ENCODE measurements at regions not wholly inside any gene's neighbourhood (a gene's known extent, or its start where the extent isn't known, plus 50 kb on each side); places are given as distances from the start of the nearest gene placed in this dataset.

GRCh38 chr7:114084002-114084471, 165.2 kb upstream of the PPP1R3A start:
- H3K4me3 ChIP-seq (replicated peaks in 1 of 3; ENCODE audit: low read depth in 2 of 3, low read length in 3 of 3) = peak overlapping the region in 1 of 3 experiments; percentile 78
- peak overlapping the region; percentile 65 for H2AFZ ChIP-seq (ENCODE audit: insufficient read depth, low read depth, low read length, poor library complexity, severe bottlenecking)
- H3K27ac ChIP-seq (ENCODE audit: low read depth in 1 of 2, low read length in 2 of 2) = no peak overlapping the region
- Mint-ChIP-seq H3K9me3 (peaks cover 0 to 35% (median 12%) of the 10 kb centered on the region in 7 donors), H3K27ac (no peak overlapping the region), H3K36me3 (peaks cover 6 to 27% of the 10 kb centered on the region in 2 donors), H3K4me3 (peak overlapping the region; percentile 75 to 92), H3K27me3 (ENCODE audit: low read depth in 3 of 3) (peaks cover 87 to 91% (median 88%) of the 10 kb centered on the region in 3 donors), H3K4me1 (peaks cover 51% of the 10 kb centered on the region)
- H4K20me1 ChIP-seq (ENCODE audit: insufficient read depth, low read length) = no peaks in the 10 kb centered on the region
- H3K4me1 ChIP-seq (ENCODE audit: control insufficient read depth in 1 of 2, insufficient read depth in 2 of 2, low read length in 2 of 2) = peaks cover 50 to 54% of the 10 kb centered on the region in 2 donors
- WGBS (ENCODE audit: insufficient coverage) = 0% methylated on average over 3 of the region's 11 CpGs
- no peaks in the 10 kb centered on the region for H3K36me3 ChIP-seq (replicated peaks in 1 of 2; ENCODE audit: control insufficient read depth in 1 of 2, insufficient read depth in 2 of 2, low read length in 2 of 2)
- DNase-seq = no peak
- peaks cover 88 to 96% of the 10 kb centered on the region in 2 donors for H3K27me3 ChIP-seq (ENCODE audit: control insufficient read depth in 2 of 2, insufficient read depth in 2 of 2, low read length in 2 of 2)
- peaks cover 3 to 34% of the 10 kb centered on the region in 2 donors for H3K9me3 ChIP-seq (replicated peaks in 1 of 2; ENCODE audit: control insufficient read depth in 1 of 2, insufficient read depth in 1 of 2, low read length in 2 of 2)
- no peaks in the 10 kb centered on the region for H3K79me2 ChIP-seq (ENCODE audit: insufficient read depth, low read length)
- intact Hi-C loops (cut with micrococcal nuclease) = no loop called here
- no peak overlapping the region for H3K9ac ChIP-seq (ENCODE audit: insufficient read depth, low read length, poor library complexity, severe bottlenecking)
- no peak for TF ChIP-seq CTCF (IDR thresholded peaks at IDR 0.05)
- peak overlapping the region; percentile 91 for H3K4me2 ChIP-seq (replicated peaks; ENCODE audit: extremely low read depth, low read length, poor library complexity, severe bottlenecking)

GRCh38 chr7:114083166-114084001, 164.6 kb upstream of the PPP1R3A start:
- Histone ChIP-seq H3K4me3 (replicated peaks in 1 of 3; ENCODE audit: low read depth in 2 of 3, low read length in 3 of 3) (peak overlapping the region in 1 of 3 experiments; percentile 58), H3K9me3 (replicated peaks in 1 of 2; ENCODE audit: control insufficient read depth in 1 of 2, insufficient read depth in 1 of 2, low read length in 2 of 2) (peaks cover 3 to 32% of the 10 kb centered on the region in 2 donors), H4K20me1 (ENCODE audit: insufficient read depth, low read length) (no peaks in the 10 kb centered on the region), H3K27ac (ENCODE audit: low read depth in 1 of 2, low read length in 2 of 2) (no peak overlapping the region), H2AFZ (ENCODE audit: insufficient read depth, low read depth, low read length, poor library complexity, severe bottlenecking) (no peak overlapping the region), H3K4me1 (ENCODE audit: control insufficient read depth in 1 of 2, insufficient read depth in 2 of 2, low read length in 2 of 2) (peaks cover 50 to 54% of the 10 kb centered on the region in 2 donors), H3K27me3 (ENCODE audit: control insufficient read depth in 2 of 2, insufficient read depth in 2 of 2, low read length in 2 of 2) (peaks cover 83 to 90% of the 10 kb centered on the region in 2 donors), H3K9ac (ENCODE audit: insufficient read depth, low read length, poor library complexity, severe bottlenecking) (no peak overlapping the region), H3K79me2 (ENCODE audit: insufficient read depth, low read length) (no peaks in the 10 kb centered on the region), H3K36me3 (replicated peaks in 1 of 2; ENCODE audit: control insufficient read depth in 1 of 2, insufficient read depth in 2 of 2, low read length in 2 of 2) (no peaks in the 10 kb centered on the region), H3K4me2 (replicated peaks; ENCODE audit: extremely low read depth, low read length, poor library complexity, severe bottlenecking) (peak overlapping the region; percentile 45)
- Mint-ChIP-seq H3K27me3 (ENCODE audit: low read depth in 3 of 3) (peaks cover 83 to 88% (median 84%) of the 10 kb centered on the region in 3 donors), H3K27ac (peak overlapping the region in 1 of 7 donors; percentile 48), H3K4me1 (peaks cover 51% of the 10 kb centered on the region), H3K4me3 (peak overlapping the region; percentile 24 to 92), H3K36me3 (peaks cover 6 to 27% of the 10 kb centered on the region in 2 donors), H3K9me3 (peaks cover 0 to 35% (median 12%) of the 10 kb centered on the region in 7 donors)
- intact Hi-C loops (cut with micrococcal nuclease) = no loop called here
- WGBS (ENCODE audit: insufficient coverage) = 7% methylated on average over 23 of the region's 45 CpGs
- no peak for TF ChIP-seq CTCF (IDR thresholded peaks at IDR 0.05)
- peak in 1 of 3 donors; percentile 3 for DNase-seq
